Suprapubic skin (tissue), 4 donors: ENCODE measurements at regions not wholly inside any gene's neighbourhood (a gene's known extent, or its start where the extent isn't known, plus 50 kb on each side); places are given as distances from the start of the nearest gene placed in this dataset.
A peak's percentile ranks its signal among the peaks of the same experiment; 100 is the strongest.

Source experiments
- DNase-seq, 2 donors: peaks; one replicate each; pipeline ENCODE4 v3.0.0-alpha.2; 2019; ENCODE audit warnings: low spot score in 2 of 2
- H3K27ac ChIP-seq: fragments of 200-600 bp; sonication (generic); one replicate; pipeline ENCODE4 v1.5.1; 2019
- H3K27me3 ChIP-seq: fragments of 200-600 bp; sonication (generic); one replicate; pipeline ENCODE4 v1.5.1; 2019
- H3K36me3 ChIP-seq: fragments of 200-600 bp; sonication (generic); one replicate; pipeline ENCODE4 v1.5.1; 2019
- H3K4me1 ChIP-seq: fragments of 200-600 bp; sonication (generic); one replicate; pipeline ENCODE4 v1.5.1; 2019
- H3K4me3 ChIP-seq: fragments of 200-600 bp; sonication (generic); one replicate; pipeline ENCODE4 v1.5.1; 2019; ENCODE audit warnings: mild to moderate bottlenecking
- H3K9me3 ChIP-seq: fragments of 200-600 bp; sonication (generic); one replicate; pipeline ENCODE4 v1.5.1; 2019
- EP300 ChIP-seq: sonication (generic); formaldehyde crosslinking; IDR thresholded peaks from one replicate; pipeline ENCODE4 v1.6.1; 2017; ENCODE audit warnings: antibody characterized with exemption
- POLR2A ChIP-seq, 2 donors: fragments of 450-650 bp; IDR thresholded peaks; one replicate each; pipeline ENCODE4 v1.6.1; 2017; ENCODE audit warnings: antibody characterized with exemption in 2 of 2, mild to moderate bottlenecking in 2 of 2, moderate library complexity in 2 of 2
- POLR2AphosphoS5 ChIP-seq, 3 donors: sonication (generic); formaldehyde crosslinking; IDR thresholded peaks; one replicate each; pipeline ENCODE4 v1.6.1; 2017; ENCODE audit warnings: antibody characterized with exemption in 3 of 3
- WGBS: methylation state at CpG from one replicate; pipeline ENCODE4 v1.1.5; 2018; 5-methylcytosine and 5-hydroxymethylcytosine counted together
- TF ChIP-seq, protein P1 (sequence below), 2 donors: fragments of 200-600 bp in 1 of 2; fragments of 450-650 bp in 1 of 2; sonication (generic) in 1 of 2; IDR thresholded peaks; one replicate each; pipeline ENCODE4 v1.5.1; 2016 to 2019; ENCODE audit warnings: antibody characterized with exemption in 2 of 2, mild to moderate bottlenecking in 1 of 2, moderate library complexity in 1 of 2

- Histone ChIP-seq H3K36me3 (no peaks in the 10 kb centered on the region), H3K4me3 (no peak overlapping the region), H3K27ac (no peak overlapping the region), H3K4me1 (peaks cover 18% of the 10 kb centered on the region), H3K27me3 (peaks cover 11% of the 10 kb centered on the region), H3K9me3 (no peaks in the 10 kb centered on the region)
- 45% methylated on average over 13 of the region's 14 CpGs for WGBS
- peak in 1 of 2 donors; percentile 88 for DNase-seq
- TF ChIP-seq, protein P1, sequence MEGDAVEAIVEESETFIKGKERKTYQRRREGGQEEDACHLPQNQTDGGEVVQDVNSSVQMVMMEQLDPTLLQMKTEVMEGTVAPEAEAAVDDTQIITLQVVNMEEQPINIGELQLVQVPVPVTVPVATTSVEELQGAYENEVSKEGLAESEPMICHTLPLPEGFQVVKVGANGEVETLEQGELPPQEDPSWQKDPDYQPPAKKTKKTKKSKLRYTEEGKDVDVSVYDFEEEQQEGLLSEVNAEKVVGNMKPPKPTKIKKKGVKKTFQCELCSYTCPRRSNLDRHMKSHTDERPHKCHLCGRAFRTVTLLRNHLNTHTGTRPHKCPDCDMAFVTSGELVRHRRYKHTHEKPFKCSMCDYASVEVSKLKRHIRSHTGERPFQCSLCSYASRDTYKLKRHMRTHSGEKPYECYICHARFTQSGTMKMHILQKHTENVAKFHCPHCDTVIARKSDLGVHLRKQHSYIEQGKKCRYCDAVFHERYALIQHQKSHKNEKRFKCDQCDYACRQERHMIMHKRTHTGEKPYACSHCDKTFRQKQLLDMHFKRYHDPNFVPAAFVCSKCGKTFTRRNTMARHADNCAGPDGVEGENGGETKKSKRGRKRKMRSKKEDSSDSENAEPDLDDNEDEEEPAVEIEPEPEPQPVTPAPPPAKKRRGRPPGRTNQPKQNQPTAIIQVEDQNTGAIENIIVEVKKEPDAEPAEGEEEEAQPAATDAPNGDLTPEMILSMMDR (IDR thresholded peaks at IDR 0.05): no peak
- TF ChIP-seq POLR2AphosphoS5 (IDR thresholded peaks at IDR 0.05): peak in 2 of 3 donors; percentile 29 to 41
These were observed 85.7 kb downstream of the NENF start for GRCh38 chr1:212518188-212519054.

GRCh38 chr1:212519131-212519530, 86.4 kb downstream of the NENF start:
- TF ChIP-seq, protein P1 (IDR thresholded peaks at IDR 0.05): no peak
- no peak for TF ChIP-seq EP300
- TF ChIP-seq POLR2AphosphoS5 (IDR thresholded peaks at IDR 0.05): no peak
- no peak for TF ChIP-seq POLR2A (IDR thresholded peaks at IDR 0.05)
- DNase-seq: no peak
- H3K4me3 ChIP-seq: no peak overlapping the region
- no peaks in the 10 kb centered on the region for H3K9me3 ChIP-seq
- no peaks in the 10 kb centered on the region for H3K36me3 ChIP-seq
- H3K27ac ChIP-seq: no peak overlapping the region
- peaks cover 16% of the 10 kb centered on the region for H3K4me1 ChIP-seq
- peaks cover 4% of the 10 kb centered on the region for H3K27me3 ChIP-seq
- 92% methylated on average over 2 of the region's 2 CpGs for WGBS

DNA sequence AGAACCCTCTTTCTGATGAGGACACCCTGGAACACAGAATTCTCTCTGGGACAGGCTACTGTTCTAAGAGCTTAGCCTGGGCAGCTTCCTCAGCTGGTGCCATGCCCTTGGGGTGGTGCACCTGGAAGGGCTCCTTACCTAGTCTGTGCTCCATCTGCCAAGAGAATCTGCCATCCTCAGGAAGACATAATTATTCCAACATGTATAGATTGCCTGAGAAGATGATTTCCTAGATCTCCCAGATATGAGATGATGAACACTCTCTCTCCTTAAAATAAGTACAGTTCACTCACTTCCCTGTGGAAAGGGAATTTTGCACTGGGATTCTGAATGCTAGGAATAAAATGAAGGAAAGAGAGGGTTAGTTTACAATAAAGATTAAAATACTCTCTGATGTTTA, 87.6 kb downstream of the NENF start:
- Histone ChIP-seq H3K4me3 (no peak overlapping the region), H3K36me3 (no peaks in the 10 kb centered on the region), H3K4me1 (peaks cover 6% of the 10 kb centered on the region)

GRCh38 chr1:212520746-212521145, 87.8 kb upstream of the ATF3 start:
- 75% methylated on average over 5 of the region's 5 CpGs for WGBS

More for the DNA sequence above, 87.6 kb downstream of the NENF start:
- DNase-seq: no peak
- Histone ChIP-seq H3K27me3 (no peaks in the 10 kb centered on the region), H3K27ac (no peak overlapping the region), H3K9me3 (no peaks in the 10 kb centered on the region)
- TF ChIP-seq, protein P1 (IDR thresholded peaks at IDR 0.05): no peak
- TF ChIP-seq EP300 (no peak), POLR2AphosphoS5 (IDR thresholded peaks at IDR 0.05) (no peak), POLR2A (IDR thresholded peaks at IDR 0.05) (no peak)

DNA sequence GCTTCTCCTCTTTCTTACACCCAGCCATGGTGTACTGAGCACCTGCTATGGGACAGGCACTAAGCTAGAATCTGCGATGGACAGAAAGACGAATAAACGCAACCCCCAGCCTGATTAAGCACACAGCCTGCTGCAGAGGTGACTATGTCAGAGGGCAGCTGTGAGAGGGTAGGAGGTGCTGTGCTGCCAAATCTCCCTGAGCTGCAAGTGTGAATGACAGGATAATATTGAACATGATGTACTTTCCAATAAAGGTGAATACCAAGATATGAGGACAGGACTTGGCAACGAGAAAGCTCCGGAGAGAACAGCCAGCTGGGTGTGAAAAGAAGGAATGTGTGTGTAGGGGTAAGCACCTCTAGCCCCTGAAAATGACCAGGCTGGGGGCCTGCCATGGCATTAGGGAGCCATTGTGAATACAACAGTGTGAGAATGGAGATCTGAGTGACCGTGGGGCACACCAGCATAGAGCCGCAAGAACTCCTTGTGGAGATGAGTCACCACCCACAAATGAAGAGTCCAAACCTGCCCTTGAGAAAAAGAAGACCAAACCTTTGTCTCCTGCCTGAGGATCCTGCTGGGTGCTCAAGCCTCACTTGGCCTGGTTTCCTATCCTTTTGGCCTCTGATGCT, 83.0 kb upstream of the ATF3 start:
- Histone ChIP-seq H3K27me3 (no peaks in the 10 kb centered on the region), H3K27ac (peak overlapping the region; percentile 3), H3K4me3 (no peak overlapping the region), H3K36me3 (no peaks in the 10 kb centered on the region), H3K9me3 (no peaks in the 10 kb centered on the region), H3K4me1 (peaks cover 3% of the 10 kb centered on the region)
- TF ChIP-seq POLR2A (IDR thresholded peaks at IDR 0.05) (no peak), EP300 (no peak), POLR2AphosphoS5 (IDR thresholded peaks at IDR 0.05) (no peak)
- TF ChIP-seq, protein P1 (IDR thresholded peaks at IDR 0.05): no peak
- WGBS: 70% methylated on average over 7 of the region's 7 CpGs
- no peak for DNase-seq

More at GRCh38 chr1:212520746-212521145, 87.8 kb upstream of the ATF3 start:
- H3K27me3 ChIP-seq: no peaks in the 10 kb centered on the region
- no peaks in the 10 kb centered on the region for H3K9me3 ChIP-seq
- TF ChIP-seq POLR2A (IDR thresholded peaks at IDR 0.05): no peak
- no peak for TF ChIP-seq EP300
- TF ChIP-seq, protein P1 (IDR thresholded peaks at IDR 0.05): no peak
- TF ChIP-seq POLR2AphosphoS5 (IDR thresholded peaks at IDR 0.05): no peak
- H3K4me3 ChIP-seq: no peak overlapping the region
- H3K4me1 ChIP-seq: peaks cover 8% of the 10 kb centered on the region
- no peaks in the 10 kb centered on the region for H3K36me3 ChIP-seq
- DNase-seq: no peak
- no peak overlapping the region for H3K27ac ChIP-seq
